Astrocyte (in vitro differentiated cells and primary cell): ENCODE measurements at regions not wholly inside any gene's neighbourhood (a gene's known extent, or its start where the extent isn't known, plus 50 kb on each side); places are given as distances from the start of the nearest gene placed in this dataset.

Experiments used
- DNase-seq: peaks from one replicate; pipeline ENCODE4 v3.0.0-alpha.2; 2010; ENCODE audit warnings: low read depth
- FAIRE-seq: peaks from 2 replicates; lab custom pipeline; 2011; peaks lifted over from hg19 to GRCh38; lab: Jason Lieb, UNC
- H2AFZ ChIP-seq: 2 replicates; pipeline ENCODE4 v1.6.0; 2012; ENCODE audit warnings: low read depth, low read length, inconsistent platforms
- H3K27ac ChIP-seq: 2 replicates; pipeline ENCODE4 v1.5.1; 2011; ENCODE audit warnings: low read depth, low read length, inconsistent platforms
- H3K27me3 ChIP-seq: 2 replicates; pipeline ENCODE4 v1.6.0; 2011; ENCODE audit warnings: low read length, inconsistent platforms; ENCODE audit not compliant: insufficient read depth
- H3K36me3 ChIP-seq: 2 replicates; pipeline ENCODE4 v1.5.1; 2011; ENCODE audit warnings: low read length, inconsistent platforms; ENCODE audit not compliant: insufficient read depth
- H3K4me1 ChIP-seq: 2 replicates; pipeline ENCODE4 v1.5.1; 2011; ENCODE audit warnings: low read length, inconsistent platforms; ENCODE audit not compliant: insufficient read depth
- H3K4me2 ChIP-seq: 2 replicates; pipeline ENCODE4 v1.6.0; 2012; ENCODE audit warnings: low read length, inconsistent platforms
- H3K4me3 ChIP-seq: 2 replicates; pipeline ENCODE4 v1.5.1; 2011; ENCODE audit warnings: low read depth, mild to moderate bottlenecking, low read length, inconsistent platforms; ENCODE audit not compliant: insufficient read depth
- H3K79me2 ChIP-seq: 2 replicates; pipeline ENCODE4 v1.6.0; 2012; ENCODE audit warnings: mild to moderate bottlenecking, low read length, inconsistent platforms; ENCODE audit not compliant: insufficient read depth
- H3K9ac ChIP-seq: 2 replicates; pipeline ENCODE4 v1.6.0; 2012; ENCODE audit warnings: mild to moderate bottlenecking, low read length, inconsistent platforms
- H3K9me3 ChIP-seq: 2 replicates; pipeline ENCODE4 v1.5.1; 2012; ENCODE audit warnings: low read depth, mild to moderate bottlenecking, low read length, inconsistent platforms; ENCODE audit not compliant: insufficient read depth
- H4K20me1 ChIP-seq: 2 replicates; pipeline ENCODE4 v1.6.0; 2012; ENCODE audit warnings: low read length, inconsistent platforms; ENCODE audit not compliant: insufficient read depth
- H3K27ac Mint-ChIP-seq: one replicate; pipeline ENCODE4 v1.8.0; 2021; ENCODE audit warnings: mild to moderate bottlenecking, mixed read lengths; ENCODE audit not compliant: unreplicated experiment
- H3K27me3 Mint-ChIP-seq: one replicate; pipeline ENCODE4 v1.8.0; 2021; ENCODE audit warnings: low read depth, mixed read lengths; ENCODE audit not compliant: unreplicated experiment
- H3K36me3 Mint-ChIP-seq: one replicate; pipeline ENCODE4 v1.8.0; 2021; ENCODE audit warnings: low read depth, mixed read lengths; ENCODE audit not compliant: unreplicated experiment
- H3K4me1 Mint-ChIP-seq: one replicate; pipeline ENCODE4 v1.8.0; 2021; ENCODE audit warnings: low read depth, mixed read lengths; ENCODE audit not compliant: unreplicated experiment
- H3K4me3 Mint-ChIP-seq: one replicate; pipeline ENCODE4 v1.8.0; 2021; ENCODE audit warnings: mild to moderate bottlenecking, moderate library complexity, mixed read lengths; ENCODE audit not compliant: unreplicated experiment
- H3K9me3 Mint-ChIP-seq: one replicate; pipeline ENCODE4 v1.8.0; 2021; ENCODE audit warnings: mild to moderate bottlenecking, mixed read lengths; ENCODE audit not compliant: unreplicated experiment
- EZH2 ChIP-seq: IDR thresholded peaks from 2 replicates; pipeline ENCODE4 v1.6.1; 2012; ENCODE audit warnings: mild to moderate bottlenecking, low read length, inconsistent platforms; ENCODE audit not compliant: insufficient read depth
- TF ChIP-seq, protein P1 (sequence below): IDR thresholded peaks from 2 replicates; pipeline ENCODE4 v1.5.1; 2011; ENCODE audit warnings: low read depth, mild to moderate bottlenecking, inconsistent platforms, low read length, moderate library complexity; ENCODE audit not compliant: insufficient read depth

- Histone ChIP-seq H3K36me3 (no peaks in the 10 kb centered on the region), H4K20me1 (no peaks in the 10 kb centered on the region), H3K27me3 (no peaks in the 10 kb centered on the region), H2AFZ (no peak overlapping the region), H3K4me3 (no peak overlapping the region), H3K4me1 (peaks cover 7% of the 10 kb centered on the region), H3K9me3 (no peaks in the 10 kb centered on the region), H3K79me2 (no peaks in the 10 kb centered on the region), H3K27ac (no peak overlapping the region), H3K4me2 (no peak overlapping the region), H3K9ac (no peak overlapping the region)
- Mint-ChIP-seq H3K4me1 (peaks cover 3% of the 10 kb centered on the region), H3K4me3 (no peak overlapping the region), H3K27ac (no peak overlapping the region), H3K27me3 (no peaks in the 10 kb centered on the region), H3K36me3 (no peaks in the 10 kb centered on the region), H3K9me3 (no peaks in the 10 kb centered on the region)
- TF ChIP-seq, protein P1, sequence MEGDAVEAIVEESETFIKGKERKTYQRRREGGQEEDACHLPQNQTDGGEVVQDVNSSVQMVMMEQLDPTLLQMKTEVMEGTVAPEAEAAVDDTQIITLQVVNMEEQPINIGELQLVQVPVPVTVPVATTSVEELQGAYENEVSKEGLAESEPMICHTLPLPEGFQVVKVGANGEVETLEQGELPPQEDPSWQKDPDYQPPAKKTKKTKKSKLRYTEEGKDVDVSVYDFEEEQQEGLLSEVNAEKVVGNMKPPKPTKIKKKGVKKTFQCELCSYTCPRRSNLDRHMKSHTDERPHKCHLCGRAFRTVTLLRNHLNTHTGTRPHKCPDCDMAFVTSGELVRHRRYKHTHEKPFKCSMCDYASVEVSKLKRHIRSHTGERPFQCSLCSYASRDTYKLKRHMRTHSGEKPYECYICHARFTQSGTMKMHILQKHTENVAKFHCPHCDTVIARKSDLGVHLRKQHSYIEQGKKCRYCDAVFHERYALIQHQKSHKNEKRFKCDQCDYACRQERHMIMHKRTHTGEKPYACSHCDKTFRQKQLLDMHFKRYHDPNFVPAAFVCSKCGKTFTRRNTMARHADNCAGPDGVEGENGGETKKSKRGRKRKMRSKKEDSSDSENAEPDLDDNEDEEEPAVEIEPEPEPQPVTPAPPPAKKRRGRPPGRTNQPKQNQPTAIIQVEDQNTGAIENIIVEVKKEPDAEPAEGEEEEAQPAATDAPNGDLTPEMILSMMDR = no peak
- TF ChIP-seq EZH2 = no peak
- DNase-seq = no peak
- no peak for FAIRE-seq
Observed at GRCh38 chr12:28060871-28061270, 88.3 kb upstream of the PTHLH start.

- Histone ChIP-seq H3K4me2 (no peak overlapping the region), H3K27me3 (no peaks in the 10 kb centered on the region), H3K79me2 (no peaks in the 10 kb centered on the region), H4K20me1 (no peaks in the 10 kb centered on the region), H3K9ac (no peak overlapping the region), H3K36me3 (no peaks in the 10 kb centered on the region), H3K27ac (no peak overlapping the region), H3K4me3 (no peak overlapping the region), H2AFZ (no peak overlapping the region), H3K9me3 (no peaks in the 10 kb centered on the region), H3K4me1 (peaks cover 2% of the 10 kb centered on the region)
- H3K4me3 Mint-ChIP-seq = no peak overlapping the region
- TF ChIP-seq, protein P1 = no peak
- TF ChIP-seq EZH2 = no peak
- H3K9me3 Mint-ChIP-seq = no peaks in the 10 kb centered on the region
- H3K36me3 Mint-ChIP-seq = no peaks in the 10 kb centered on the region
- H3K27ac Mint-ChIP-seq = no peak overlapping the region
- DNase-seq (no peak), FAIRE-seq (peak; percentile 55)
- no peaks in the 10 kb centered on the region for H3K27me3 Mint-ChIP-seq
- peaks cover 2% of the 10 kb centered on the region for H3K4me1 Mint-ChIP-seq
Observed at GRCh38 chr12:28063355-28063880, 90.9 kb upstream of the PTHLH start.

DNA sequence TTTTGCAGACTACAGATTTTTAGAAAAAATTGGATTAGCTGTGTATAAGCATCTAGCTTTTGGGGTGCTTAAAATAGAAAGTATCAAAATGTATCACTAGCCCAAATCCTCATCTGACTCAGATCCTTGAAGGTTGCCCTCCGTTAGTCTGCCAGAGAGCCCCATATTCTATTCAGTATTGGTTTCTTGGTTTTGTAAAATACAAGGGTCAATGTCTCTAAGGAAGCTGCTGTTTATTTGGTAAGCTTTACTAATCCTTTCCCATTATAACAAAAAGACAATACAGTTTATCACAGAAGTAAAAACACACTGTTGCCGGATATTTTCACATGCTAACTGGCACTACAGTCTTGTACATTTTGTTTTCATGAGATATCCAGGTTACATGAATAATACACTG, 92.8 kb upstream of the PTHLH start:
- TF ChIP-seq, protein P1 = no peak
- TF ChIP-seq EZH2 = no peak
- Mint-ChIP-seq H3K9me3 (no peaks in the 10 kb centered on the region), H3K27ac (no peak overlapping the region), H3K4me3 (no peak overlapping the region), H3K36me3 (no peaks in the 10 kb centered on the region), H3K27me3 (no peaks in the 10 kb centered on the region), H3K4me1 (peaks cover 4% of the 10 kb centered on the region)
- Histone ChIP-seq H3K79me2 (no peaks in the 10 kb centered on the region), H3K27me3 (no peaks in the 10 kb centered on the region), H3K36me3 (no peaks in the 10 kb centered on the region), H3K4me3 (no peak overlapping the region), H3K27ac (no peak overlapping the region), H3K4me1 (no peaks in the 10 kb centered on the region), H3K4me2 (no peak overlapping the region), H3K9me3 (no peaks in the 10 kb centered on the region), H3K9ac (no peak overlapping the region), H2AFZ (no peak overlapping the region), H4K20me1 (no peaks in the 10 kb centered on the region)
- no peak for DNase-seq
- no peak for FAIRE-seq
